Keratinocyte (primary cell): ENCODE measurements at regions not wholly inside any gene's neighbourhood (a gene's known extent, or its start where the extent isn't known, plus 50 kb on each side); places are given as distances from the start of the nearest gene placed in this dataset.

Experiments used
- DNase-seq: peaks from one replicate; pipeline ENCODE4 v3.0.0-alpha.2; 2011; ENCODE audit warnings: low read depth, missing footprints, low spot score
- FAIRE-seq: peaks from 2 replicates; lab custom pipeline; 2011; peaks lifted over from hg19 to GRCh38; lab: Jason Lieb, UNC
- H2AFZ ChIP-seq: 2 replicates; pipeline ENCODE4 v1.6.0; 2012; ENCODE audit warnings: low read length, control low read depth, inconsistent platforms; ENCODE audit not compliant: control insufficient read depth
- H3K27ac ChIP-seq: 2 replicates; pipeline ENCODE4 v1.5.1; 2011; ENCODE audit warnings: low read length; ENCODE audit not compliant: control insufficient read depth, insufficient read depth
- H3K27me3 ChIP-seq: 3 replicates; pipeline ENCODE4 v1.6.0; 2011; ENCODE audit warnings: low read length; ENCODE audit not compliant: control insufficient read depth, insufficient read depth; ENCODE audit errors: extremely low read depth
- H3K36me3 ChIP-seq, 2 experiments: 2 replicates in 1 of 2; 3 replicates in 1 of 2; pipeline ENCODE4 v1.5.1; 2011; ENCODE audit warnings: low read length in 2 of 2, mild to moderate bottlenecking in 1 of 2; ENCODE audit not compliant: control insufficient read depth in 2 of 2, insufficient read depth in 2 of 2; ENCODE audit errors: extremely low read depth in 1 of 2
- H3K4me1 ChIP-seq: 3 replicates; pipeline ENCODE4 v1.5.1; 2011; ENCODE audit warnings: low read length; ENCODE audit not compliant: control insufficient read depth, insufficient read depth; ENCODE audit errors: extremely low read depth
- H3K4me2 ChIP-seq: 3 replicates; pipeline ENCODE4 v1.6.0; 2011; ENCODE audit warnings: low read depth, low read length; ENCODE audit not compliant: control insufficient read depth, insufficient read depth; ENCODE audit errors: extremely low read depth
- H3K4me3 ChIP-seq, 3 experiments: fragments of 200-600 bp in 1 of 3; sonication (generic) in 1 of 3; 2 replicates in 2 of 3; 3 replicates in 1 of 3; pipeline ENCODE4 v1.5.1; 2011 to 2016; ENCODE audit warnings: low read length in 3 of 3, mild to moderate bottlenecking in 3 of 3, control low read depth in 2 of 3, inconsistent platforms in 1 of 3, low read depth in 1 of 3, mixed read lengths in 1 of 3, mixed run types in 1 of 3, moderate library complexity in 1 of 3; ENCODE audit not compliant: control insufficient read depth in 2 of 3, insufficient read depth in 2 of 3; ENCODE audit errors: extremely low read depth in 1 of 3
- H3K79me2 ChIP-seq: 2 replicates; pipeline ENCODE4 v1.6.0; 2012; ENCODE audit warnings: low read length; ENCODE audit not compliant: control insufficient read depth, insufficient read depth
- H3K9ac ChIP-seq: 3 replicates; pipeline ENCODE4 v1.6.0; 2011; ENCODE audit warnings: low read length; ENCODE audit not compliant: control insufficient read depth, insufficient read depth; ENCODE audit errors: extremely low read depth
- H3K9me1 ChIP-seq: 3 replicates; pipeline ENCODE4 v1.6.0; 2011; ENCODE audit warnings: low read length; ENCODE audit not compliant: control insufficient read depth, insufficient read depth; ENCODE audit errors: extremely low read depth
- H3K9me3 ChIP-seq: 2 replicates; pipeline ENCODE4 v1.5.1; 2012; ENCODE audit warnings: low read depth, low read length; ENCODE audit not compliant: control insufficient read depth
- H4K20me1 ChIP-seq: 3 replicates; pipeline ENCODE4 v1.6.0; 2011; ENCODE audit warnings: low read length; ENCODE audit not compliant: control insufficient read depth, insufficient read depth; ENCODE audit errors: extremely low read depth
- EZH2 ChIP-seq: IDR thresholded peaks from one replicate; pipeline ENCODE4 v1.6.1; 2012; ENCODE audit warnings: inconsistent platforms, mild to moderate bottlenecking, low read length, moderate library complexity
- dilution Hi-C: fragments of 300-500 bp; cut with MboI; formaldehyde crosslinking; loops from one replicate; pipeline ENCODE4 v1.7.0; 2020; ENCODE audit warnings: low sequenced_read_pairs; ENCODE audit not compliant: extremely low pct_ligation_motif_present
- TF ChIP-seq, protein P1 (sequence below), 3 experiments: IDR thresholded peaks in 1 of 3; conservative IDR thresholded peaks in 1 of 3; optimal IDR thresholded peaks in 1 of 3; 2 replicates in 2 of 3; 3 replicates in 1 of 3; pipeline versions ENCODE3 to v1.5.1; 2011; ENCODE audit warnings: low read length in 3 of 3, mild to moderate bottlenecking in 3 of 3, moderate library complexity in 2 of 3, control low read depth in 1 of 3, inconsistent platforms in 1 of 3; ENCODE audit not compliant: insufficient read depth in 2 of 3; ENCODE audit errors: extremely low read depth in 1 of 3

DNA sequence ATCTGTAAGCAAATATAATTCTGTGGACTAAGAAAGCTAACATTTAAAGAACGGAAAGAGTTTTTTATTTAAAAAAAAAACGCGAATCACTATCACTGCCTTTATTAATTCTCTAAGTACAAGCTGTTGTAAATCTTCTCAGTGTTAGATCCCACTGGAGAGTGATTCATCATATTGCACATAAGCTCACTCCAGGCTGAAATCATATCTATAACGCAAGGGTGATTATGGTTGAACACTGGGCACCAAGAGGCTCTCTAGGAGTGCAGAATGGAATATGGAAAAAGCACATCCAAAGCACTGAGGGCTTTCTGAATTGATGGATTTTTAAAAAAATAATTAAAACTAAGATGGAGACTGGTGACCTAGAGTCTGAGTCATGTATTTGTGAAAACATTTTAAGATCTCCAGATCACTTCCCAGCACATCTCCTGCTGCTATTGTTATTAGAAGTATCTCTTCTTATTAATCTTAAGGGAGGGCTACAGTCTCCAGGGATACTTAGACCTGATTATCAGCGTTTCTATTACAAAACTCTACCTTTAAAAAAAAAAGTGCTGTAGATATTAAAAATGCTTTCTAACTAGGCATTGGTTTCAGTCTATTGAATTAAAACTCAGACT, 1106.8 kb downstream of the AACS start:
- no peak for TF ChIP-seq EZH2
- TF ChIP-seq, protein P1, sequence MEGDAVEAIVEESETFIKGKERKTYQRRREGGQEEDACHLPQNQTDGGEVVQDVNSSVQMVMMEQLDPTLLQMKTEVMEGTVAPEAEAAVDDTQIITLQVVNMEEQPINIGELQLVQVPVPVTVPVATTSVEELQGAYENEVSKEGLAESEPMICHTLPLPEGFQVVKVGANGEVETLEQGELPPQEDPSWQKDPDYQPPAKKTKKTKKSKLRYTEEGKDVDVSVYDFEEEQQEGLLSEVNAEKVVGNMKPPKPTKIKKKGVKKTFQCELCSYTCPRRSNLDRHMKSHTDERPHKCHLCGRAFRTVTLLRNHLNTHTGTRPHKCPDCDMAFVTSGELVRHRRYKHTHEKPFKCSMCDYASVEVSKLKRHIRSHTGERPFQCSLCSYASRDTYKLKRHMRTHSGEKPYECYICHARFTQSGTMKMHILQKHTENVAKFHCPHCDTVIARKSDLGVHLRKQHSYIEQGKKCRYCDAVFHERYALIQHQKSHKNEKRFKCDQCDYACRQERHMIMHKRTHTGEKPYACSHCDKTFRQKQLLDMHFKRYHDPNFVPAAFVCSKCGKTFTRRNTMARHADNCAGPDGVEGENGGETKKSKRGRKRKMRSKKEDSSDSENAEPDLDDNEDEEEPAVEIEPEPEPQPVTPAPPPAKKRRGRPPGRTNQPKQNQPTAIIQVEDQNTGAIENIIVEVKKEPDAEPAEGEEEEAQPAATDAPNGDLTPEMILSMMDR (optimal IDR thresholded peaks at IDR 0.05 in 1 of 3, IDR thresholded peaks at IDR 0.05 in 1 of 3, conservative IDR thresholded peaks at IDR 0.05 in 1 of 3; ENCODE audit: extremely low read depth in 1 of 3, insufficient read depth in 2 of 3, low read length in 3 of 3): no peak
- no peak for DNase-seq

DNA sequence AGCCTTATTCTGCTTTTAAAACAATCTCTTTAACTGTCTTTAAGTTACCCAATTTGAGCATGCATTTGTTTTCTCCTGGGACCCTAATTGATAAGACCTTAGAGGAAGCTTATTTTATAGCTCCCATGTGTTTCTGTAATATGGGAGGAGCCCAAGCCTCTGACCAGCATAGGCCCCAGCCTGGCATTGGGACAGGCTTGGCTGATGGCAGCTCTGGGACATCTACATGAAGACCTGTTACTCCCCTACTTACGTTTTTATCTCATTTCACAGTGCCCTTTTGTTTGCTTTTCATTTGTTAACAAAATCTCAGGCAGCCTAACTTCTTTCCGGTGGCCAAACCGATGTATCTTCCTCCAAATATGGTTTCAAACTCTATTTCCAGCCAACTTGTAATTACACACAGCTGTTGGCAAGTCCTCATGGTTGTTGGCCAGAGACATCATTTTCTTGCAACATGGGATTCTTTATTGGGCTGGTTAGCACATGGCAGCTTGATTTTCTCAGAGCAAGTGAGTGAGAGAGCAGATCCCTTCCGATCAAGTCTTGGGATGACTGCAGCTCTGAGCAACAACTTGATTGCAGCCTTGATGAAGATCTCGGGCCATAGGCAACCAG, 1117.5 kb downstream of the AACS start:
- Histone ChIP-seq H4K20me1 (no peaks in the 10 kb centered on the region), H3K27ac (no peak overlapping the region), H3K36me3 (no peaks in the 10 kb centered on the region), H3K9ac (no peak overlapping the region), H3K4me1 (no peaks in the 10 kb centered on the region), H3K9me3 (no peaks in the 10 kb centered on the region), H3K79me2 (no peaks in the 10 kb centered on the region), H2AFZ (no peak overlapping the region), H3K4me3 (no peak overlapping the region), H3K27me3 (no peaks in the 10 kb centered on the region), H3K4me2 (no peak overlapping the region), H3K9me1 (no peaks in the 10 kb centered on the region)
- TF ChIP-seq EZH2: no peak
- TF ChIP-seq, protein P1 (optimal IDR thresholded peaks at IDR 0.05 in 1 of 3, IDR thresholded peaks at IDR 0.05 in 1 of 3, conservative IDR thresholded peaks at IDR 0.05 in 1 of 3; ENCODE audit: extremely low read depth in 1 of 3, insufficient read depth in 2 of 3, low read length in 3 of 3): no peak
- FAIRE-seq (no peak), DNase-seq (no peak)
- dilution Hi-C loops: no loop called here

More for the DNA sequence above, 1106.8 kb downstream of the AACS start:
- Histone ChIP-seq H3K9me1 (no peaks in the 10 kb centered on the region), H3K79me2 (no peaks in the 10 kb centered on the region), H3K9ac (no peak overlapping the region), H3K9me3 (no peaks in the 10 kb centered on the region), H3K36me3 (no peaks in the 10 kb centered on the region), H3K27me3 (no peaks in the 10 kb centered on the region), H4K20me1 (no peaks in the 10 kb centered on the region), H3K27ac (no peak overlapping the region), H2AFZ (no peak overlapping the region), H3K4me3 (no peak overlapping the region), H3K4me1 (no peaks in the 10 kb centered on the region), H3K4me2 (no peak overlapping the region)
- FAIRE-seq: no peak
- dilution Hi-C loops: no loop called here
